NB4 (cell line): ENCODE measurements at regions not wholly inside any gene's neighbourhood (a gene's known extent, or its start where the extent isn't known, plus 50 kb on each side); places are given as distances from the start of the nearest gene placed in this dataset.

Source experiments
- DNase-seq: peaks from one replicate; pipeline ENCODE4 v3.0.0; 2010; ENCODE audit warnings: low read depth
- H3K4me3 ChIP-seq: one replicate; pipeline ENCODE4 v1.5.1; 2011; ENCODE audit warnings: mild to moderate bottlenecking, low read depth, low read length, moderate library complexity
- CTCF ChIP-seq: IDR thresholded peaks from one replicate; pipeline ENCODE4 v1.5.1; 2012; ENCODE audit warnings: low read depth, low read length
- MAX ChIP-seq: IDR thresholded peaks from 2 replicates; pipeline ENCODE4 v1.6.1; 2011; ENCODE audit warnings: low read depth, low read length
- MYC ChIP-seq: IDR thresholded peaks from 2 replicates; pipeline ENCODE4 v1.6.1; 2011; ENCODE audit warnings: low read depth, low read length
- POLR2A ChIP-seq: IDR thresholded peaks from 2 replicates; pipeline ENCODE4 v1.6.1; 2011; ENCODE audit warnings: mild to moderate bottlenecking; ENCODE audit not compliant: insufficient read length; ENCODE audit errors: extremely low read depth

- DNase-seq, result peak; percentile 90
- peak overlapping the region; percentile 79 for H3K4me3 ChIP-seq
- TF ChIP-seq CTCF, result peak; percentile 77
- no peak for TF ChIP-seq POLR2A
- no peak for TF ChIP-seq MAX
- TF ChIP-seq MYC, result peak; percentile 29; the same call in 1 of the 2 replicates
Observed at GRCh38 chr16:87062569-87063442, 254.4 kb downstream of the C16orf95 start.

GRCh38 chr16:87063543-87063942, 253.6 kb downstream of the C16orf95 start:
- DNase-seq, result peak; percentile 55
- no peak for TF ChIP-seq MAX
- no peak for TF ChIP-seq CTCF
- TF ChIP-seq POLR2A, result no peak
- TF ChIP-seq MYC, result no peak
- peak overlapping the region; percentile 79 for H3K4me3 ChIP-seq

GRCh38 chr16:87064731-87065445, 252.3 kb downstream of the C16orf95 start:
- TF ChIP-seq MAX (no peak), POLR2A (no peak), CTCF (no peak), MYC (no peak)
- H3K4me3 ChIP-seq, result peak overlapping the region; percentile 79
- DNase-seq, result peak; percentile 43

- TF ChIP-seq POLR2A (no peak), CTCF (no peak), MAX (peak; percentile 48; the same call in 1 of the 2 replicates), MYC (peak; percentile 63; the same call in 1 of the 2 replicates)
- peak overlapping the region; percentile 79 for H3K4me3 ChIP-seq
- peak; percentile 92 for DNase-seq
Observed at GRCh38 chr16:87065446-87066132, 251.6 kb downstream of the C16orf95 start.

- peak overlapping the region; percentile 79 for H3K4me3 ChIP-seq
- no peak for DNase-seq
- TF ChIP-seq MAX (no peak), POLR2A (no peak)
Observed at GRCh38 chr16:87066133-87067002, 250.8 kb downstream of the C16orf95 start.
